ENCODE measurements at regions not wholly inside any gene's neighbourhood (a gene's known extent, or its start where the extent isn't known, plus 50 kb on each side); places are given as distances from the start of the nearest gene placed in this dataset.

- no peaks in the 10 kb centered on the region for H3K36me3 ChIP-seq (ENCODE audit: control insufficient read depth in 4 of 4, insufficient read depth in 3 of 4, low read depth in 1 of 4, low read length in 3 of 4)
- 18% methylated on average over 11 of the region's 11 CpGs for WGBS
- no peak for DNase-seq (ENCODE audit: low spot score)
- no peak overlapping the region for H3K9ac ChIP-seq (ENCODE audit: low read depth in 1 of 2, low read length in 2 of 2)
- H3K9me3 ChIP-seq (ENCODE audit: control insufficient read depth in 4 of 4, low read length in 3 of 4): no peaks in the 10 kb centered on the region
- no peaks in the 10 kb centered on the region for H3K4me1 ChIP-seq (ENCODE audit: control insufficient read depth in 4 of 4, insufficient read depth in 4 of 4, low read length in 3 of 4)
- no peak overlapping the region for H3K4me3 ChIP-seq (ENCODE audit: low read depth in 1 of 3, low read length in 3 of 3)
- H3K27ac ChIP-seq (ENCODE audit: low read depth in 1 of 2, low read length in 2 of 2): no peak overlapping the region
- no peak for TF ChIP-seq ATF3 (IDR thresholded peaks at IDR 0.05)
- peak; percentile 90 to 93 for TF ChIP-seq RAD21 (IDR thresholded peaks at IDR 0.05)
- TF ChIP-seq CTCF (IDR thresholded peaks at IDR 0.05; ENCODE audit: low read depth, low read length, missing input control): peak; percentile 76
- no peak for TF ChIP-seq HNF4G (IDR thresholded peaks at IDR 0.05)
- peaks cover 0 to 5% (median 0%) of the 10 kb centered on the region in 4 donors for H3K27me3 ChIP-seq (ENCODE audit: control insufficient read depth in 4 of 4, insufficient read depth in 4 of 4, low read length in 3 of 4)
These were observed 271.9 kb downstream of the NSG2 start for GRCh38 chr5:174317256-174317894.

- H3K27me3 ChIP-seq (ENCODE audit: control insufficient read depth in 4 of 4, insufficient read depth in 4 of 4, low read length in 3 of 4): peaks cover 0 to 6% (median 0%) of the 10 kb centered on the region in 4 donors
- no peak for DNase-seq (ENCODE audit: low spot score)
These were observed 273.1 kb downstream of the NSG2 start for GRCh38 chr5:174318578-174318977.

More at GRCh38 chr5:174318578-174318977, 273.1 kb downstream of the NSG2 start:
- no peak overlapping the region for H3K4me3 ChIP-seq (ENCODE audit: low read depth in 1 of 3, low read length in 3 of 3)
- H3K36me3 ChIP-seq (ENCODE audit: control insufficient read depth in 4 of 4, insufficient read depth in 3 of 4, low read depth in 1 of 4, low read length in 3 of 4): no peaks in the 10 kb centered on the region
- TF ChIP-seq YY1 (IDR thresholded peaks at IDR 0.05) (no peak), RXRA (IDR thresholded peaks at IDR 0.05) (no peak), TAF1 (conservative IDR thresholded peaks at IDR 0.05) (no peak), GABPA (IDR thresholded peaks at IDR 0.05 in 1 of 2, conservative IDR thresholded peaks at IDR 0.05 in 1 of 2) (no peak), SP1 (IDR thresholded peaks at IDR 0.05) (no peak), ZBTB33 (IDR thresholded peaks at IDR 0.05) (no peak), CTCF (IDR thresholded peaks at IDR 0.05; ENCODE audit: low read depth, low read length, missing input control) (no peak), JUND (IDR thresholded peaks at IDR 0.05) (no peak), REST (IDR thresholded peaks at IDR 0.05) (no peak), NR2F2 (IDR thresholded peaks at IDR 0.05) (no peak), ATF3 (IDR thresholded peaks at IDR 0.05) (no peak), RAD21 (IDR thresholded peaks at IDR 0.05) (no peak), FOXA1 (IDR thresholded peaks at IDR 0.05) (no peak), FOXA2 (IDR thresholded peaks at IDR 0.05) (no peak), EGR1 (IDR thresholded peaks at IDR 0.05; ENCODE audit: low read depth in 2 of 2) (no peak), HNF4A (conservative IDR thresholded peaks at IDR 0.05) (no peak), HNF4G (IDR thresholded peaks at IDR 0.05) (no peak), MAX (IDR thresholded peaks at IDR 0.05) (no peak)
- no peaks in the 10 kb centered on the region for H3K9me3 ChIP-seq (ENCODE audit: control insufficient read depth in 4 of 4, low read length in 3 of 4)
- H3K27ac ChIP-seq (ENCODE audit: low read depth in 1 of 2, low read length in 2 of 2): no peak overlapping the region
- no peaks in the 10 kb centered on the region for H3K4me1 ChIP-seq (ENCODE audit: control insufficient read depth in 4 of 4, insufficient read depth in 4 of 4, low read length in 3 of 4)
- no peak overlapping the region for H3K9ac ChIP-seq (ENCODE audit: low read depth in 1 of 2, low read length in 2 of 2)
